ENCODE measurements at regions not wholly inside any gene's neighbourhood (a gene's known extent, or its start where the extent isn't known, plus 50 kb on each side); places are given as distances from the start of the nearest gene placed in this dataset.
"Not testable (repeated sequence)": the region's sequence is repeated elsewhere in the genome, so short reads cannot be mapped to it uniquely, and the experiment has no call there.

- no peaks in the 10 kb centered on the region for H3K36me3 Mint-ChIP-seq (ENCODE audit: low read depth)
- no peak for ATAC-seq (replicated peaks)
- H3K27me3 Mint-ChIP-seq = peaks cover 6% of the 10 kb centered on the region
- H3K27ac Mint-ChIP-seq = no peak overlapping the region
- no peak overlapping the region for H3K4me3 Mint-ChIP-seq
- H3K9me3 Mint-ChIP-seq = peaks cover 21% of the 10 kb centered on the region
- H3K4me1 Mint-ChIP-seq = no peaks in the 10 kb centered on the region
These were observed 78.8 kb upstream of the PCSK5 start for GRCh38 chr9:75811692-75812091.

GRCh38 chr9:75812141-75812540 is 78.3 kb upstream of the PCSK5 start:
- Mint-ChIP-seq H3K36me3 (ENCODE audit: low read depth) (no peaks in the 10 kb centered on the region), H3K4me3 (no peak overlapping the region), H3K27me3 (peaks cover 6% of the 10 kb centered on the region), H3K27ac (no peak overlapping the region), H3K4me1 (no peaks in the 10 kb centered on the region), H3K9me3 (peaks cover 21% of the 10 kb centered on the region)
- no peak for ATAC-seq (replicated peaks)

GRCh38 chr9:75814667-75815066 is 75.8 kb upstream of the PCSK5 start:
- peaks cover 6% of the 10 kb centered on the region for H3K27me3 Mint-ChIP-seq
- H3K4me3 Mint-ChIP-seq = no peak overlapping the region

GRCh38 chr9:75820471-75821115 is 69.9 kb upstream of the PCSK5 start:
- not testable (repeated sequence) for H3K36me3 Mint-ChIP-seq (ENCODE audit: low read depth); ATAC-seq (replicated peaks); H3K27ac Mint-ChIP-seq; H3K9me3 Mint-ChIP-seq; H3K4me1 Mint-ChIP-seq; H3K4me3 Mint-ChIP-seq
- peaks cover 20% of the 10 kb centered on the region for H3K27me3 Mint-ChIP-seq

More at GRCh38 chr9:75814667-75815066, 75.8 kb upstream of the PCSK5 start:
- no peak for ATAC-seq (replicated peaks)
- H3K9me3 Mint-ChIP-seq = peaks cover 19% of the 10 kb centered on the region
- H3K27ac Mint-ChIP-seq = no peak overlapping the region
- H3K36me3 Mint-ChIP-seq (ENCODE audit: low read depth) = no peaks in the 10 kb centered on the region
- H3K4me1 Mint-ChIP-seq = no peaks in the 10 kb centered on the region

GRCh38 chr9:75823151-75823550 is 67.3 kb upstream of the PCSK5 start:
- ATAC-seq (replicated peaks) = no peak
- H3K4me1 Mint-ChIP-seq = no peaks in the 10 kb centered on the region
- H3K4me3 Mint-ChIP-seq = no peak overlapping the region
- H3K27me3 Mint-ChIP-seq = peaks cover 27% of the 10 kb centered on the region
- no peaks in the 10 kb centered on the region for H3K9me3 Mint-ChIP-seq
- no peaks in the 10 kb centered on the region for H3K36me3 Mint-ChIP-seq (ENCODE audit: low read depth)
- no peak overlapping the region for H3K27ac Mint-ChIP-seq

GRCh38 chr9:75824816-75825568 is 65.5 kb upstream of the PCSK5 start:
- Mint-ChIP-seq H3K36me3 (ENCODE audit: low read depth) (no peaks in the 10 kb centered on the region), H3K9me3 (no peaks in the 10 kb centered on the region), H3K27ac (no peak overlapping the region), H3K4me3 (no peak overlapping the region), H3K4me1 (no peaks in the 10 kb centered on the region), H3K27me3 (peaks cover 24% of the 10 kb centered on the region)
- ATAC-seq (replicated peaks) = no peak

GRCh38 chr9:75826314-75826713 is 64.2 kb upstream of the PCSK5 start:
- ATAC-seq (replicated peaks) = no peak
- Mint-ChIP-seq H3K36me3 (ENCODE audit: low read depth) (no peaks in the 10 kb centered on the region), H3K4me3 (no peak overlapping the region), H3K27me3 (peaks cover 20% of the 10 kb centered on the region), H3K27ac (no peak overlapping the region), H3K9me3 (no peaks in the 10 kb centered on the region), H3K4me1 (no peaks in the 10 kb centered on the region)

- no peak for ATAC-seq (replicated peaks)
- Mint-ChIP-seq H3K4me3 (no peak overlapping the region), H3K9me3 (no peaks in the 10 kb centered on the region), H3K36me3 (ENCODE audit: low read depth) (no peaks in the 10 kb centered on the region), H3K4me1 (no peaks in the 10 kb centered on the region), H3K27me3 (peaks cover 8% of the 10 kb centered on the region), H3K27ac (no peak overlapping the region)
These were observed 60.2 kb upstream of the PCSK5 start for GRCh38 chr9:75830303-75830702.

- H3K9me3 Mint-ChIP-seq = no peaks in the 10 kb centered on the region
- H3K27ac Mint-ChIP-seq = no peak overlapping the region
- no peaks in the 10 kb centered on the region for H3K27me3 Mint-ChIP-seq
- no peaks in the 10 kb centered on the region for H3K4me1 Mint-ChIP-seq
- no peaks in the 10 kb centered on the region for H3K36me3 Mint-ChIP-seq (ENCODE audit: low read depth)
- no peak for ATAC-seq (replicated peaks)
- H3K4me3 Mint-ChIP-seq = no peak overlapping the region
These were observed 56.7 kb upstream of the PCSK5 start for GRCh38 chr9:75833778-75834177.

GRCh38 chr9:75834878-75835277 is 55.6 kb upstream of the PCSK5 start:
- Mint-ChIP-seq H3K27me3 (no peaks in the 10 kb centered on the region), H3K27ac (no peak overlapping the region), H3K4me1 (no peaks in the 10 kb centered on the region), H3K9me3 (no peaks in the 10 kb centered on the region), H3K4me3 (no peak overlapping the region), H3K36me3 (ENCODE audit: low read depth) (no peaks in the 10 kb centered on the region)
- no peak for ATAC-seq (replicated peaks)
